Stomach (tissue), 4 donors: ENCODE measurements at regions not wholly inside any gene's neighbourhood (a gene's known extent, or its start where the extent isn't known, plus 50 kb on each side); places are given as distances from the start of the nearest gene placed in this dataset.

Source experiments
- POLR2A ChIP-seq, 4 donors: fragments of 450-650 bp; IDR thresholded peaks; one replicate each; pipeline ENCODE4 v1.6.1; 2016; ENCODE audit warnings: antibody characterized with exemption in 4 of 4, control low read depth in 2 of 4, mild to moderate bottlenecking in 1 of 4, moderate library complexity in 1 of 4
- TF ChIP-seq, protein P1 (sequence below), 7 experiments: fragments of 450-650 bp in 4 of 7; fragments of 200-600 bp in 3 of 7; sonication (generic) in 3 of 7; IDR thresholded peaks; one replicate each; pipeline ENCODE4 v1.5.1; 2016 to 2019; ENCODE audit warnings: antibody characterized with exemption in 7 of 7, control low read depth in 2 of 7, mild to moderate bottlenecking in 1 of 7

DNA sequence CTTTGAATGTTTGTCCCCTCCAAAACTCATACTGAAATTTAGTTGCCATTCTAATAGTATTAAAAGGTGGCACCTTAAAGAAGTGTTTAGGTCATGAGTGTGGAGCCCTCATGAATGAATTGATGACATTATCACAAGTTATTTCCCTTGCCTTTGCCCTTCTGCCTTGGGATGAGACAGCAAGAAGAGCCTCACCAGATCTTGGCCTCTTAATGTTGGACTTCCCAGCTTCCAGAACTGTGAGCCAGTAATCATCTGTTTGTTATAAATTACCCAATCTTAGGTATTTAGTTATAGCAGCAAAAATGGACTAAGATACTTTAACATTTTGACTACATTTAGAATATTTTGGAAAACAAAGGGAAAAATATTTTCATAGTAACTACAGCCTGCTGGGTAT is 371.0 kb downstream of the JRKL start:
- TF ChIP-seq, protein P1, sequence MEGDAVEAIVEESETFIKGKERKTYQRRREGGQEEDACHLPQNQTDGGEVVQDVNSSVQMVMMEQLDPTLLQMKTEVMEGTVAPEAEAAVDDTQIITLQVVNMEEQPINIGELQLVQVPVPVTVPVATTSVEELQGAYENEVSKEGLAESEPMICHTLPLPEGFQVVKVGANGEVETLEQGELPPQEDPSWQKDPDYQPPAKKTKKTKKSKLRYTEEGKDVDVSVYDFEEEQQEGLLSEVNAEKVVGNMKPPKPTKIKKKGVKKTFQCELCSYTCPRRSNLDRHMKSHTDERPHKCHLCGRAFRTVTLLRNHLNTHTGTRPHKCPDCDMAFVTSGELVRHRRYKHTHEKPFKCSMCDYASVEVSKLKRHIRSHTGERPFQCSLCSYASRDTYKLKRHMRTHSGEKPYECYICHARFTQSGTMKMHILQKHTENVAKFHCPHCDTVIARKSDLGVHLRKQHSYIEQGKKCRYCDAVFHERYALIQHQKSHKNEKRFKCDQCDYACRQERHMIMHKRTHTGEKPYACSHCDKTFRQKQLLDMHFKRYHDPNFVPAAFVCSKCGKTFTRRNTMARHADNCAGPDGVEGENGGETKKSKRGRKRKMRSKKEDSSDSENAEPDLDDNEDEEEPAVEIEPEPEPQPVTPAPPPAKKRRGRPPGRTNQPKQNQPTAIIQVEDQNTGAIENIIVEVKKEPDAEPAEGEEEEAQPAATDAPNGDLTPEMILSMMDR (IDR thresholded peaks at IDR 0.05), result no peak
- no peak for TF ChIP-seq POLR2A (IDR thresholded peaks at IDR 0.05)
